Hematopoietic multipotent progenitor cell treated with erythropoietin and hydrocortisone succinate and interleukin-3 and kit ligand, for 4 days (in vitro differentiated cells): ENCODE measurements at regions not wholly inside any gene's neighbourhood (a gene's known extent, or its start where the extent isn't known, plus 50 kb on each side); places are given as distances from the start of the nearest gene placed in this dataset.
"Not testable (repeated sequence)": the region's sequence is repeated elsewhere in the genome, so short reads cannot be mapped to it uniquely, and the experiment has no call there.

Experiments used
- DNase-seq: peaks from one replicate; pipeline ENCODE4 v3.0.0-alpha.2; 2015

DNA sequence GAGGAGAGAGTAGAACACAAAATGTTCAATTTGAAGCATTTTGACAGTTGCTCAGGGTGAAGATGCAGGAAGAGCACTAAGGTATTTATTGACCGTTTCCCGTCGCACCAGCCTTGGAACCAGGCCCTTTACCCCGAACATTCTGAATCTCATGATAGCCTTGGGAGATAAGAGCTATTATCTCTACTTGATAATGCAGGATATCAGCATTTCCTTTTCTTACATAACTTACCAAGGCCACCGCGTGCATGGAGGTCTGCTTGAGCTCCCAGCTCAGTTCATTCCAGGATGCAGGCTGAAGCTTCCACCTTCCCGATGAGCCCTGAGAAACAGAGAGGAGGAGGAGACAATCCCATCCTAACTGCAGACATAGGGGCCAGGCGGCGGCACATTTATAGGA, 324.2 kb upstream of the COBL start:
- DNase-seq: no peak

DNA sequence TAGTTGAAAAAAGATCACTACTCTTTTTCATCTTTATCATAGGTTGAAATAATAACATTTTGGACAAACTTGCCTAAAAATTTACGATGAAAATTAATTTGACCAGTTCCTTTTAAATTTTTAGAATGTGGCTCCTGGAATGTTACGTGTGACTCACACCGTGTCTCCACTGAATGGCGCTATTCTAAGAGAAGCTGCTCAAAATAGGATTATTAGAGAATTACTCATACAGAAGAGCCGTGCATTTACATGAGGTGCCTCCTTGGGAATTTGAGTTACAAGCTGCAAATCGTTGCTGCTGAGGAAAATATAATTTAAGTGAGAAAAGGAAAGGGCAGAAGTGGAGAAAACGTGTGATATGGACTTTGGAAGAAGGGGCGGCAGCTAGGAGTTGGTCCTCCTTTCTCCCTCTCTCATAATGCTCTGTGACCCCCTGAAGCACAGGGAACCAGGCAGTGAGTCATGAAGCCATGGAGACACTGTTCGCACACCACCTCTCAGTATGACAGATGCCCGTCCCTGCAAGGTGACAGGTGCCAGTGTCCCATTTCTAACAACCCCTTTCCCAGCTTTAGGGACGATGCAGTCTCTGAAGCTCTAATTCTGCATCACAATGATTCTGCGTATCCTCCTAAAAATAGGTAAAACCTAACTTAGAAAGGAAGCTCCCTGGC, 323.2 kb upstream of the COBL start:
- no peak for DNase-seq

DNA sequence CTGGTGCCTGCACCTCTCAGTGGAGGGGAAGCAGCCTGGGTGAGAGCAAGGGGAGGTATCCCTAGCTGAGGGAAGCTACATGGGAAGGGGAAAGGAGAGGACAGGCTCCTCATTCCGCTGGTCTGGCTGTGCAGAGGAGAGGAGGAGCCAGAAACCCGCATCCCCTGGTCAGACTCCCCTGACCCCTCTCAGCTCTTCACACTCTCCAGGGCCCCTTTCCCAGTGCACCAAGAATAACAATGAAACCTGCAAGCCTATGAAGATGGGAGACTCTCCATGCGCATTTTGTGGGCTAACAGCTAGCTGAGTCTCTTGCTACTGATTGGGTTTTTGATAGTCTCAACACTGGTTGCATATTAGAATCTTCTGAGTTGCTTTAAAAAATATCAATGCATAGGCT, 319.9 kb upstream of the COBL start:
- no peak for DNase-seq

- DNase-seq: no peak
Measured at GRCh38 chr7:51635775-51636174, 319.2 kb upstream of the COBL start.

- DNase-seq: no peak
Measured at GRCh38 chr7:51634538-51634937, 317.9 kb upstream of the COBL start.

DNA sequence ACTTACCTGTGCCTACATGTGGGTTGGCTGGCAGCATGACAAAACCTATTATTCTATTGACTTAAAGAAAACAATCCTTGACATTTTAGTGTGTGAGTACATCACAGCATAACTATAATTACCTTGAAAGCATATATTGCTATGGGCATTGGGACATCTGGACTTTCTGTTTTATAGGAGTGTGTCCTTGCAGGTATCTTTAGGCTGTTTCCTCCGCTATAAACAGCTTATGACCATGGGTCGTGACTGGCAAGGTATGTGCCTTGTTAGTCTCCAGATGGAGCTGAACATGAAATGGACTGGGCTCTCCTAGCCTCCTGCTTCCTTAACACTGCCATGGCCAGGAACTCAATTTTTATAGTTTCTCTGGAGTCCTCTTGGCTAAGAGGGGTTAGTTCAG, 317.4 kb upstream of the COBL start:
- DNase-seq: no peak

DNA sequence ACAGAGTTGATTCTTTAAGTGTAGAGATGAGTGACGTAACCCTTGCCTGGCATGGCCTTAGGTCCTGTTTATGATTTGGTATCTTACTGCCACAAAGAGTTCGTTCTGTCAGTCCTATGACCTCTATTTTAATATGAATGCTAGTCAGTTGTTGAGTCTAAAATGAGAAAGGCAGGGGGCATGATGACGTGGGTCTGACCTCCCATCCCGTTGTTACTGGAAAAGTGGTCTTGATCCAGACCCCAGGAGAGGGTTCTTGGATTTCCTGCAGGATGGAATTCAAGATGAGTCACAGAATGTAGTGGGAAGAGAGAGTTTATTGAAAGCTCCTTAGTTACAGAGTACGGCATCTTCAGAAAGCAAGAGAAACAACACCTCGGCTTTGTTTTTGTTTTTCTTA, 317.0 kb upstream of the COBL start:
- DNase-seq: no peak

DNA sequence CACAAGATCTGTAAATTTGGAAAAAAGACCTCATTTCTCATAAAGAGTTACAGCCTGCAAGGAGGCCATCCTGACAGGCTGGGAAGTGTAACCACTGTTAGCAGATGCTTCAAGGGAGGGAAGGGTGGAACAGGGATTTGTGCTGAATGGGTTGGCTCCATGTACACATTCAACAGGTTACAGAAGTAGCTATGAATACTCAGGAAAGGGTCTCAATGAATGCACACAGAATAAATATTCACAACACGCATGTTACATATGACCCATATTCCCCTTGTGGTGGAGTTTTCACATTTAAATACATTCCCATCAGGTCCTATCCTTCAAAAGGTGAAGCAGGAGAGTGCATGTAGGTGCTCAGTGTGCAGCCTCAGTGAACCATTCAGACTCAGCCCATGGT, 316.4 kb upstream of the COBL start:
- DNase-seq: no peak

DNA sequence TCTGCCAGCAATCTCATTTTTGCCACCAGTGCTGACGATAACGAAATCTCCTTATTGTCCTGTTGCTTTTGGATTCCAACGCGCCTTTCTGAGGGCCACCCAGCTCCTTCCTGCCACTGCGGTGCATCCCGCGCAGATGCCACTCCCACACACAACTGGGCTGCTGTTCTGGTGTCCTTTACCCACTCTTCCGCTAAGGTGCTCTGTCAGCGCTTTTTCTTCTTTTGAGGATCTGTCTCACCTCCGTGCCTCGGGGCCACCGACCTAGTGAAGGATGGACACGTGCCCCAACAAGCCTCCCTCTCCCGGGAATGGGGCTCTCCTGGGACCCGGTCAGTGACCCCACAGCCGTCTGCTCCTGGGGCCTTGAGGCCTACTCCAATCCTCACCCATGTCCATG, 314.3 kb upstream of the COBL start:
- DNase-seq: no peak

DNA sequence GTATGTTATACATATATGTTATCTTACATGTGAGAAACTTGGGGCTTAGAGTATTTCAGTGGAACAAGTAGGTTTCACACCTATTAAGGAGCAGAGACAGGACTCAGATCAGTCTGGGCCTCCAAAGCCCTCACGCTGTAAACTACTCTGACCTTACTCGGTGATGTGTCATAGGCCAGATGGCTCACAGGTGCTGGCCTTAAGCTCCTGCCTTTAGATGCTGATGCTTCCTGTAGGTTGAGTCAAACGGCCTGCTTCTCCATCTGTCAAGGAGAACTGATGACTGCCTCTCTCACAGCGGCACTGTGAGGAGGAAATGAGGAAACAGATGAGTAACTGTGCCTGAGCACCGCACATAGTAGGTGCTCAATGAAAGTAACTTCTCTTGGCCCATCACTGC, 312.6 kb upstream of the COBL start:
- no peak for DNase-seq

DNA sequence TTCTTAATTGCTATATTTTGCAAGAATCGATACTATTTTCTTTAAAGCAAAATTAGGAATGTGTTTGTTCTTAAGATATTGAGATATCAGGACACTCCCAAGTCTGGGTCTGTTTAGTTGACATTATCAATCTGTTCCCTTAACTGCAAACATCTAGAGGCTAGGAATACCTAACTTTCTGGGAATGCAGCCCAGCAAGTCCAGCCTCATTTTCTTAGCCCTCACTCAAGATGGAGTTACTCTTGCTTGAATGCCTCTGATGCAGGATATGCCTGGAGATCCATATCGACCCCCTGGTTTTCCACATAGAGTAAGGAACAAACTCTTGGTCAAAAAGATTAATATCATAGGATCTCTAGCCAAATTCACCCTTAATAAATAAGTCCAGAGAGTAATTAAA, 305.3 kb upstream of the COBL start:
- DNase-seq: no peak

GRCh38 chr7:51620706-51621105, 304.1 kb upstream of the COBL start:
- DNase-seq: no peak

DNA sequence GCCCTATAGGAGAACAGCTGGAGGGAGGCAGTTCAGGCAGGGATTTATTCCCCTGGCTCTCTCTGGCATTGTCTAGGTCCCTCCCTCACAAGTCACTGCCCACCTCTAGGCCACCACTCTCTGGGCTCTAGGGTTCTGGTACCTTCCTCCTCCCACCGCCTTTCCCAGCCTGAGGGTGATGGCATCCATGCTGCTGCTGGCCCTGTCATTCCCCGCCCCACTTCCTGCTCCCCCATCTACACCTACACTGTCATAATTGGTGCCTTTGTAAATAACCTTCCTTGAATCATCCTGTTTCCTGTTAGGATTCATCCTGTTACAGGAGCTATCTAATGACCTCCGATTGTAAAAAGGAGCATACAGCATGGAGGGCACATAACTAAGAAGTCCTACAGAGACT, 303.3 kb upstream of the COBL start:
- no peak for DNase-seq

GRCh38 chr7:51617686-51618085, 301.1 kb upstream of the COBL start:
- DNase-seq: no peak

DNA sequence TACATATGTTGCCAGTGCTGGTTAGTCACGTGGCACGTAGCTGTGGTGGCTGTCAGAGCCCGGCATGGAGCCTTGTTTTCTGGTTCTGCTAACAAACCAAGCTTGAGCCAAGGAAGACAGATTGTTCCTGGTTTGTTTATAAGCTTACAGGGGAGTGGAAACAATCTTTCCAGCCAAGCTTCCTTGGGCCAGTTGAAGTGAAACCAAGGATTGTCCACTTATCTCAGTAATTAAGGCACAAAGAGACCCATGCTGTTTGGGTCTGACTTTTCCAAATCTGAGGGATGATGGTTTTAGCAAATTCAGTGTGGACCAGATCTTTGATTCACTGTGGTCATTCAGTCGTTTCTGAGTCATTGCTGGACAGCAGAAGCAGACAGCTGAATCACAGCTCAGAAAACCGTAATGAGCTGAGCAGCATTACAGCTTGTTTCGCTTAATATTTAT, 297.3 kb upstream of the COBL start:
- DNase-seq: no peak

DNA sequence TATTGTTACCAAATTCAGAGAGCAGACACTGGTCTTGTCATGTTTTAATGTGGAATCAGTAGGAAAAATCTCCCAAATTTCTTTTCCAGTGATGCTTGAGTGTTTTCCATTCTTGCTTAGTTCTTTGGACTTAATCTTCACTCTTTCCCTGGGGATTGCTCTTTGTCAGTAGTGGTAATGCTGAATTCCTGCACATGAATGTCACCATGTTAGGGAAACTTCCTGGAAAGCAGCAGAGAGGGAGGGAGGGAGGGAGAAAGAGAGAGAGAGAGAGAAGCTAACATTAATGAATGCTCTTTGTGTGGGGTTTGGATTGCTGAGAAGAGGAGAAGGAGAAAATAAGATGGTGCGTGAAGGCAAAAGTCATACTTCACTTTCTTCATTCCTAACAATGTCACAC, 295.3 kb upstream of the COBL start:
- no peak for DNase-seq

- DNase-seq: no peak
Measured at GRCh38 chr7:51607447-51607846, 290.8 kb upstream of the COBL start.

DNA sequence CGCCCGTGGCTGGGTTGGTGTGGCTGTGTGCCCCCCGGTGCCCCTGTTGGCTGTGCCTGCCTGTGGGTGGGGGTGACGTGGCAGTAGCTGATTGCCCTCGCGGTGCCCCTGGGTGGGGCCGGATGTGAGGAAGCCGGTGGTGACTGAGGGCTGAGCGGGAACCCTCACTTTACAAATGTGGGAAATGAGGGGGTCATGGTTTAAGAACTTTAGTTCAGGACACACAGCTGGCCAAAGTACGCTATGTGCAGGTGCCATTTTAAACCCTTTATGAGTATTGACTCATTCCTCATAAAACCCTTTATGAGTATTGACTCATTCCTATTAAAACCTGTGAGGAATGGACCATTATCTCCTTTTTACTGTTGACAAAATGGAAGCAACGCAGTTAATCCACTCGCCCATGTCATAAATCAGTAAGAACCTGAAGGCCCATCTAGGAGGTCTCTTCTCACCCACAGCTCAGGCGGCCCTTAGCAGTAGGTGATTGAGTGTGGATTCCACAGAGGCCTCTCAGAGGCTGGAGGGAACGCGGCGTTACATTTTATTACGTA, 290.1 kb upstream of the COBL start:
- no peak for DNase-seq

- no peak for DNase-seq
Measured at GRCh38 chr7:51602376-51602775, 285.8 kb upstream of the COBL start.

- no peak for DNase-seq
Measured at GRCh38 chr7:51601461-51601860, 284.9 kb upstream of the COBL start.

DNA sequence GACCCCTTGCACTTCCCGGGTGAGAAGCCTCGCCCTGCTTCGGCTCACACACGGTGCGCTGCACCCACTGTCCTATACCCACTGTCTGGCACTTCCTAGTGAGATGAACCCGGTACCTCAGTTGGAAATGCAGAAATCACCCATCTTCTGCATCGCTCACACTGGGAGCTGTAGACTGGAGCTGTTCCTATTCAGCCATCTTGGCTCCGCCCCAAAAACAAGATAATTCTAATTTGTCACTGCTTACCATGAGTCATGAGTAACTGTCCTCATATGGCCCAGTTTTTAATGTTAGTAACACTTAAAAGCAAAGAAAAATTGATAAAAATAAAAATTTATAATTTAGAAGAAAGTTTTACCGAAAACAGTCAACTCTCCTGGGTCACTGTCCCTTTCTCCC, 283.3 kb upstream of the COBL start:
- DNase-seq: not testable (repeated sequence)

GRCh38 chr7:51593628-51594027, 277.0 kb upstream of the COBL start:
- no peak for DNase-seq

GRCh38 chr7:51592842-51593599, 276.4 kb upstream of the COBL start:
- no peak for DNase-seq

- DNase-seq: no peak
Measured at GRCh38 chr7:51591223-51591622, 274.6 kb upstream of the COBL start.

- no peak for DNase-seq
Measured at GRCh38 chr7:51590746-51591145, 274.1 kb upstream of the COBL start.
